HG03066 (cell line): ENCODE measurements at regions not wholly inside any gene's neighbourhood (a gene's known extent, or its start where the extent isn't known, plus 50 kb on each side); places are given as distances from the start of the nearest gene placed in this dataset.

ENCODE experiments used
- ATAC-seq: cut with Tn5 transposase; IDR thresholded peaks from one replicate; pipeline ENCODE4 v1.9.1; 2021; ENCODE audit warnings: low read depth; ENCODE audit not compliant: unreplicated experiment

- ATAC-seq, result no peak
Observed at GRCh38 chr7:7110706-7111105, 71.6 kb upstream of the C1GALT1 start.

GRCh38 chr7:7112868-7113267, 69.5 kb upstream of the C1GALT1 start:
- no peak for ATAC-seq

- no peak for ATAC-seq
Observed at GRCh38 chr7:7114575-7115291, 67.6 kb upstream of the C1GALT1 start.

- no peak for ATAC-seq
Observed at GRCh38 chr7:7117935-7118586, 64.3 kb upstream of the C1GALT1 start.

- no peak for ATAC-seq
Observed at GRCh38 chr7:7118822-7119221, 63.5 kb upstream of the C1GALT1 start.

- ATAC-seq, result no peak
Observed at GRCh38 chr7:7119729-7120128, 62.6 kb upstream of the C1GALT1 start.

GRCh38 chr7:7122033-7122478, 60.3 kb upstream of the C1GALT1 start:
- ATAC-seq, result no peak

GRCh38 chr7:7122701-7123281, 59.6 kb upstream of the C1GALT1 start:
- ATAC-seq, result no peak

- no peak for ATAC-seq
Observed at GRCh38 chr7:7125963-7126362, 56.4 kb upstream of the C1GALT1 start.

GRCh38 chr7:7127773-7128172, 54.6 kb upstream of the C1GALT1 start:
- ATAC-seq, result no peak

- ATAC-seq, result no peak
Observed at GRCh38 chr7:7129381-7129780, 53.0 kb upstream of the C1GALT1 start.

GRCh38 chr7:7131273-7131672, 51.1 kb upstream of the C1GALT1 start:
- no peak for ATAC-seq
